ENCODE measurements at regions not wholly inside any gene's neighbourhood (a gene's known extent, or its start where the extent isn't known, plus 50 kb on each side); places are given as distances from the start of the nearest gene placed in this dataset.

DNA sequence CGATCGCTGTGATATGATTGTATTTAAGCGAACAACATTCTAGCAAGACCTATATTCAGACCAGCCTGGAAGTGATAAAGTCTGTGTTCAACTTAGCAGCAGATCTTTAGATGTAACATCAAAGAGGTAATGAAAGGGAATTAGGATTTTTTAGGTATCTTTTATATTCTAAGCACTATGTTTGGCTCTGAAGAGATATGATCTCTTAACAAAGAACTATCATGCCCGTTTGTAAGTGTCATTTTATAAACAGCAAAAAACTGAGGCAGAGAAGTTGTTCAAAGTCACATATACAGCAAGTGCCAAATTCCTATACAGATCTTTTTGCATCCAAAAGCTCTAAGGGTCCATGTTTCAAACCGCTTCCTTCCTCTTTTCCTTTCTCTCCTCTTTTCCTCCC is 53.0 kb upstream of the TIAM1 start:
- ChIA-PET POLR2A (no interaction called here), CTCF (no interaction called here)
- no peak for DNase-seq (ENCODE audit: extremely low spot score)
- TF ChIP-seq, protein P1, sequence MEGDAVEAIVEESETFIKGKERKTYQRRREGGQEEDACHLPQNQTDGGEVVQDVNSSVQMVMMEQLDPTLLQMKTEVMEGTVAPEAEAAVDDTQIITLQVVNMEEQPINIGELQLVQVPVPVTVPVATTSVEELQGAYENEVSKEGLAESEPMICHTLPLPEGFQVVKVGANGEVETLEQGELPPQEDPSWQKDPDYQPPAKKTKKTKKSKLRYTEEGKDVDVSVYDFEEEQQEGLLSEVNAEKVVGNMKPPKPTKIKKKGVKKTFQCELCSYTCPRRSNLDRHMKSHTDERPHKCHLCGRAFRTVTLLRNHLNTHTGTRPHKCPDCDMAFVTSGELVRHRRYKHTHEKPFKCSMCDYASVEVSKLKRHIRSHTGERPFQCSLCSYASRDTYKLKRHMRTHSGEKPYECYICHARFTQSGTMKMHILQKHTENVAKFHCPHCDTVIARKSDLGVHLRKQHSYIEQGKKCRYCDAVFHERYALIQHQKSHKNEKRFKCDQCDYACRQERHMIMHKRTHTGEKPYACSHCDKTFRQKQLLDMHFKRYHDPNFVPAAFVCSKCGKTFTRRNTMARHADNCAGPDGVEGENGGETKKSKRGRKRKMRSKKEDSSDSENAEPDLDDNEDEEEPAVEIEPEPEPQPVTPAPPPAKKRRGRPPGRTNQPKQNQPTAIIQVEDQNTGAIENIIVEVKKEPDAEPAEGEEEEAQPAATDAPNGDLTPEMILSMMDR (IDR thresholded peaks at IDR 0.05; ENCODE audit: control extremely low read depth, extremely low read depth, low read depth, missing control alignments): no peak

- POLR2A ChIA-PET: no interaction called here
- TF ChIP-seq, protein P1 (IDR thresholded peaks at IDR 0.05; ENCODE audit: control extremely low read depth, extremely low read depth, low read depth, missing control alignments): no peak
- CTCF ChIA-PET: no interaction called here
- no peak for DNase-seq (ENCODE audit: extremely low spot score)
Observed at GRCh38 chr21:31396399-31396798, 52.3 kb upstream of the TIAM1 start.

DNA sequence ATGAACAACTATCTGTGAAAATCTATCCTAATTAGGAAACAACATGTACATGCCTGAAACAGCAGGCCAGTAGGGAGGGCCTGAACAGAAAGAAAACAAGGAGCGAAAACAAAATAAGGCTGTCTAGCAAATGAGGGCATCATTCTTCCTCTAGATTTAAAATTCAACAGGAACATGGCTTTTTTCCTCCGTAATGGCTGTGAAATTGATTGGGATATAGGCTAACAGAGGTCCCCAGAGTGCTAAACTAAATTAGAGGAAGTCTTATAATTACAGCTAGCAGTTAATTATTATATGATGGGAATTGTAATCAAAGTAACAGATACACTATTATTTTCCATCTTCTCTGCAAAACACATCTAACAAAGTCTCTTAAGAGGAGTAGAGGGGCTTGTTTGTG is 51.7 kb upstream of the TIAM1 start:
- ChIA-PET CTCF (no interaction called here), POLR2A (no interaction called here)
- no peak for DNase-seq (ENCODE audit: extremely low spot score)
- TF ChIP-seq, protein P1 (IDR thresholded peaks at IDR 0.05; ENCODE audit: control extremely low read depth, extremely low read depth, low read depth, missing control alignments): no peak

- TF ChIP-seq, protein P1 (IDR thresholded peaks at IDR 0.05; ENCODE audit: control extremely low read depth, extremely low read depth, low read depth, missing control alignments): no peak
- ChIA-PET CTCF (no interaction called here), POLR2A (no interaction called here)
- no peak for DNase-seq (ENCODE audit: extremely low spot score)
Observed at GRCh38 chr21:31395268-31395667, 51.2 kb upstream of the TIAM1 start.

- ChIA-PET CTCF (no interaction called here), POLR2A (no interaction called here)
- TF ChIP-seq, protein P1 (IDR thresholded peaks at IDR 0.05; ENCODE audit: control extremely low read depth, extremely low read depth, low read depth, missing control alignments): no peak
- no peak for DNase-seq (ENCODE audit: extremely low spot score)
Observed at GRCh38 chr21:31394309-31394708, 50.2 kb upstream of the TIAM1 start.

Data from GM10248 (cell line).